Stimulated activated CD4-positive, alpha-beta T cell treated with anti-CD3 and anti-CD28 coated beads, Interleukin-2, amount 100 ng/mL, for 48 hours (primary cell): ENCODE measurements at regions not wholly inside any gene's neighbourhood (a gene's known extent, or its start where the extent isn't known, plus 50 kb on each side); places are given as distances from the start of the nearest gene placed in this dataset.

Experiments
- DNase-seq, 2 donors: peaks; one replicate each; pipeline ENCODE4 v3.0.0-alpha.2; 2020

DNA sequence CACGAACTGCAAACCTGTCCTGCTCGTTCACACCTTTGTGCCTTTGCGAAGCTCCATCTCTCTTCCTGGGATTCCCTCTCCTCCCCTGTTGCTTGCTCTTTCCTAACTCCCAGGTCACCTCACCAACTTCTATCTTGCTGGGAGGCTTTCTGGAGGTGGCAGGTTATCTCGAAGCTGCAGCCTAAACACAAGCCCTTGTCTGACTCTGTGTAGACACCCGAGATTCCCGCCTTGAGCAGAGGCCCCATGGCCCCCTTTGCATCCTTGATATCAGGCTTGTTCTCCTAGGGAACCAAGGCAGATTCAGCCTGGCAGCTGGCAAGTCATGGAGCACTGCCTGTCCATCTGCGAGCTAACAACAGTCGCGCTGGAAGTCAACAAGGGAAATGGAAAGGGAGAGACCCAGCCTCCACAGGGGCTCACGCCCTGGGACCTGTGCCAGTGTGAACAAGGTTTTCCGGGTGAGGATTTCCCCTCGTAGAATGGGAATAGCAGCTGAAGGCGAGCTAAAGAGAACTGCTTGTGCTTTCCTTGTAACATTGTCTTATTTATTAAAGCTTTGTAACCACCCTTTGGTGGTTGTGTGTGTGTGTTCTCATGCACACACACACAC lies 109.5 kb upstream of the JUN start:
- DNase-seq = no peak

DNA sequence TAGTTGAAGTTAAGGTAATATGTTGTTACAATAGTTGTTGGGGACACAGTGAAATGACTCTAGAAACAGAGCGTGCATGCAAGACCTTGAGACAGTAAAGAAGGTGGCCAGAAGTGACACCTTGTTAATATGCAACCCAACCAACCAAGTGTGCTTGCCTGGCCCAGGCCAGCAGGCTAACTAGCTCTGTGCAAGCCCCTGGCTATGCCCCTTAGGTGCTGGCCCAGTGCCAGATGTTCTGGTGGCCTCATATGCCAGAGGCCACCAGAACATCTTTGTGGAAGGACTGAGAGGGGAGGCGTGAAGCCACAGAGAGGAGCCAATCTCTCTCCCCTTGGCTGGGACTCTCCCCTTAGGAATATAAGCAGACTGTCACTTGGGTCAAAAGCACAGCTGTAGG lies 111.2 kb upstream of the JUN start:
- no peak for DNase-seq

DNA sequence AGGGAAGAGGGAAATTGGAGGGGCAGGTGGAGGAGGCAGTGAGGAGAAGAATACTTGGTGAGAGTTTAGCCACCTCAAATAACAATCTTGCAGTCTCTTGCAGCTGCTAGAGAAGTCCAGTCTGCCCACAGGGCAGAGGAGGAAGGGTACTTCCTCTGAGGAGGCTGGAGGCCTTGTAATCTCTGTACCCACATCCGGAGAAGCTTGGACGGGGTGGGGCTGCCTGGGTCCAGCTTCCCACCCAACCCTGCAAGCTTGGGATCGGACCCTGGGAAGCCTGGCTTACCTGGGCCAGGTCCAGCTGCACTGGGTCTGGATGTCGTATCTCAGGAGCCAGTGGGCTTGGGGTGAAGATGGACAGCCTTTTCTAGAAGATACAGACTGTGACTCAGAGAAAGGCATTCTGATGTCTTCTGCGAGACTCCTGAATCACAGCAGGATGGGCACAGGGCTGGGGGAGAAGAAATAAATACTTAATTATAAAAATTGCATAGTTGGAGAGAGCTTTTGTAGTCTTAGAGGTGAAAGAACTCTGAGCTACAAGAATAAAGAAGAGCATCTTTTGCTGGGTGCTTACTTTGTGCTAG lies 111.8 kb upstream of the JUN start:
- no peak for DNase-seq

DNA sequence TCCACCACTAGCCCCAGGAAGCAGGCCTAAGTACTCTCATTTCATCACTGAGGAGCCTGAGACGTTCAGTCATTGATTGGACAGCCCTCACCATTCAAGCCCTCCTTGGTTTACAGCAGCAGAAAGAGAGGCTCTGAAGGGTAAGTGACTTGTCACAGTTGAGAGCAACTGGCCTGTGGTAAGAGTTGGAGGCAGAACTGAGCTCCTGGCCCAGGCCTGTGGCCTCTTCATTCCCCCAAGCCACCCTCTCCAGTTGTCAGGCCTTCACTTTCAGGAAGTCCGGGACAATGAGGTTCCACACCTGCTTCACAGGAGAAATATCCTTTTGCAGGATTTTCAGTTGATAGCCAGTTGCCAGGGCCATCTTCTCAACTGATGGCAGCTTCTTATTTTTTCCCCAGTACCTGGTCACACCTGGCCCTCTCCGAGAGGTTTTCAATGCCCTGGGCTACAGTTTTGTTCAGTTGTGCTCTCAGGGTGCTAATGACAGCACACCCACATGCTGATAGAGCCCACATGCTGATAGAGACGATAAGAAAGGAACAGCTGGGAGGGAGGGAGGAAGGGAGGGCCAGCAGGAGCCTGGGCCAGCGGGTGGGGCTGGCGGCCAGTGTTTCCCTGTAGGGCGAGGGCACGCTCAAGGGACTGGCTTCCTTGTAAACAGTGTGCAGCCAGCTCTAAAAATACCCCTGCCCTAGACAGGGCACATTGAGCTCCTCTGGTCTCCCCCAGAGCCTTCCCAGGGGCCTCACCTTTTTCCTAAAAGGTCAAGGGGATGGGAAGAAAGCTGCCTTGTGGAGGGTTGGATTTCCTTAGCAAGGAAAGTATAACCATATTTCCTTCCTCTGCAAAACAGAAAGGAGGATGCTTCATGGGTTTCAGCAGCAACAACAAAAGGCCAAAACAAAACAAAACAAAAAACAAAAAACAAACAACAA lies 112.7 kb upstream of the JUN start:
- DNase-seq = no peak

DNA sequence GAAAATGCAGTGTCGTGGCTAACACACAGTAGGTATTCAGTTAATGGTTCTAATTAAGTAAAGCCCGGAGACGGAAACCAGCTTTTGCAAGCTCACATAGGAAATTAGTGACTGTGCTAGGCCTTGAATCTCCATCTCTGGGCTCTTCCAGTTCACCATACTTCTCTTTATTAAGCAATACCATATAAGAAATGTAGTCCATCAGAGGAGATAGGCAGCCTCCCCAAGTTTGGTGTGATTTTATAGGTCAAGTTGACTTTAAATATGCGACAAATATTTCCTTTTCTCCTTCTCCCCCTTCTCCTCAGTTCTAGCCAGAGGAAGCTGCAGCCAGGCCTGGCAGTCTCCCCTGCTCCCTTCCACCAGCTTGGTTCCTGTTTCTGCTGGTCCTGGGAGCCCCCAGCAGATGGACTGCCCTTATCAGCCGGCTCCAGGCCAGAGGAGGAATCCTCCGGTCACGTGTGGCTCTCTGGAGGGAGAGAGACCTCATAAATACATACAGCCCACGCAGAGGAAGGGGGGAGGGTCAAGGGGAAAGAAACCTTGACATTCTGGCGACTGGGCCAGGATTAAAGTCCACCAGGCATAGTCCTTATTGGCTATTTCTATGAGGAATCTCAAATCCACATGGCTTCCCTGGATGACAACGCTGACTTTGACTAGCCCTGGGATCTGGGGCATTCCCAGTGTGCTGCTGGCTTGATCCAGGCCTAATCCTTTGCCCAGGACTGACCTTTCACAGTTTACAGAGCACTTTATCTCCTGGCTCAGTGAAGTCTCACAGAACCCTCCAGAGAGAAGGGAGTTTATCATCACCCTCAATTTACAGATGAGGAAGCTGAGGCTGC lies 115.1 kb upstream of the JUN start:
- no peak for DNase-seq

DNA sequence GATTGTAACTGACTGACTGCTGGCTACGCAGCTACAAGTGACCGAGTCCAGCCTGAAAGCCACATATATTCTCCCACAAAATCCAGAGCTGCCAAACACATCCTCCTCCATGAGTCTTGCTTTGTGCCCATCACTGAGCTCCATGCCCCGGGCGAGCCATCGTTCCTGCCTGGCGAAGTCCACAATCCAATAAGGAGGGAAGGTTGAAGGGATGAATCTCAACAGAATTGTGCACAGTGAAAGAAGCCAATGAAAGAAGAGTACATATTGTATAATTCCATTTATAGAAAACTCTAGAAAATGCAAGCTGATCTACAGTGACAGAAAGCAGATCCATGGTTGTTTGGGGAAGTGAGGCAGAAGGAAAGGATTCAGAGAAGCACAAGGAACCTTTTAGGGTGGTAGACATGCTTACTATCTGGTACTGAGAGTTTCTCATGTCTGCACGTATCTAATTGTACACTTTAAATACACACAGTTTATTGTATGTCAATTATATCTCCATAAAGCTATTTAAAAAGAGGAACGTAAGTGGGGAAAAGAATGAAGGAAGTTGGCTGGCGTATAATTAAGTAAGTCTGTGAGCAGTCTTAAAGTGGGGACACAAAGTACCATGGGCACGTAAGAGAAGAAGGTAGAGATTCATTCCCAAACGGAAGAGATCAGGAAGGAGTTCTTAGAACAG lies 115.9 kb upstream of the JUN start:
- DNase-seq = no peak

DNA sequence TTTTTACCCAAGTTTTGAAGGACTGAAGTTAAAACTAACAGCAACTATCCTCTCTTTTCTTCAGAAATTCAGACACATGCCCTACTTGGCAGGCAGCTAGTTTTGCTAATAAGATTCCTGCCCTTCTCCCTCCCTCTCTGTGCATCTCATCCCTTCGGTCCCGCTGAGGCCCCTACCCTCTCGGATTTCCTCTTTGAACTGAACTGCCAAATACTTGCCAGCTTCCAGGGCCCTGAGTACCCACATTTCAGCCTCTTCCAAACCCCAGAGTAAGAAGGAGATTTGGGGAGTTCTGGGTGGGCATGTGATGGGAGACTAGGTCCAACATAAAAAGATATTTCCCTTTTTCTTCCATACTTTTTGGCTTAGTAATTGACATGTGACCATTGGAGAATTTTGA lies 116.5 kb upstream of the JUN start:
- DNase-seq = no peak

DNA sequence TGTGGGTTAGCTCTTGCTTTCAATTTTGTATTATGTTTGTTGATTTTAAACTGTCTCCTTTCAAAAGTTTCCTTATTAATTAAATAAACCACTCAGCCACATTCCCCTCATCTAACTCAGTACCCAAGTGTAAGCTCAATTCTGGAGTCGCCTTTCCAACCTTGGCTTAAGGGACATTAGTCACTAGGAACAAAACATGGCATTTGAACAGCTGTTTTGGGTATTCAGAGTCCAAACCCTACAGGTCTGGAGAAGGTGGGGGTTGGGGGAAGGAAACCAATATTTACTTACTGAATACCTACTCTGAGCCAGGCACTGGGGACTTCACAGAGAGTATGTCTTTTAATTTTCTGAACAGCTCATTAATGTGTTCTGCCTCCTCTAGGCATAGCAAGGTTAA lies 117.2 kb upstream of the JUN start:
- no peak for DNase-seq

DNA sequence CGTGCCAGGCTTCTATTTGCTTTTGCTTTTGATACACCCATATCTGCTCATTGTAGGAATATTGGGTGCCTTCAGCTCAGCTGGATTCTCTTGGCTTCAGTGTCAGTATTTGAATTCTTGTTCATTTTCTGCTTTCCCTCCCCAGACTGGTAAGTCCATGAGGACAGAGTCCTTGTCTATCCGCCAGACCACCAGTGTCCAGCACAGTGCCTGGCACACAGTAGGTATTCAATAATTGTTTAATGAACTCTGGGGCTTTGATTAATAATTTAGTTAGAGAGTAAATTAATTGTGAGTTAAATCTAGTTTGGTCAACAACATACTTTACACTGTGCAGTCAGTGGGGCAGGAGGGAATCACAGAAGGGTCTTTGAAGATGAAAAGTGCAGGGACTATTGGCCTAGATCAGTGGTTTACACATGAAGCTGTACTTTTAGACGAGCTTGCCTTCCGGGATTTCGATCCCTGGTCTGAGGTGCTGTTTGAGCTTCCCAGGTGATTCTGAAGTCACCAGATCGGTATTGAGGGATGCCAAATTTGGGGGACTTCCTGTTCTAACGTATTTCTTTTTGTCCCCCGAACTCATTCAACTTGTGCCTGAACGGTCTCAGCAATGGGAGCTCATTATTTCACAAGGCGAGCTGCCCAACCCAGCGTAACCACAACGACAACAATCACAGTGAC lies 119.1 kb upstream of the JUN start:
- no peak for DNase-seq

DNA sequence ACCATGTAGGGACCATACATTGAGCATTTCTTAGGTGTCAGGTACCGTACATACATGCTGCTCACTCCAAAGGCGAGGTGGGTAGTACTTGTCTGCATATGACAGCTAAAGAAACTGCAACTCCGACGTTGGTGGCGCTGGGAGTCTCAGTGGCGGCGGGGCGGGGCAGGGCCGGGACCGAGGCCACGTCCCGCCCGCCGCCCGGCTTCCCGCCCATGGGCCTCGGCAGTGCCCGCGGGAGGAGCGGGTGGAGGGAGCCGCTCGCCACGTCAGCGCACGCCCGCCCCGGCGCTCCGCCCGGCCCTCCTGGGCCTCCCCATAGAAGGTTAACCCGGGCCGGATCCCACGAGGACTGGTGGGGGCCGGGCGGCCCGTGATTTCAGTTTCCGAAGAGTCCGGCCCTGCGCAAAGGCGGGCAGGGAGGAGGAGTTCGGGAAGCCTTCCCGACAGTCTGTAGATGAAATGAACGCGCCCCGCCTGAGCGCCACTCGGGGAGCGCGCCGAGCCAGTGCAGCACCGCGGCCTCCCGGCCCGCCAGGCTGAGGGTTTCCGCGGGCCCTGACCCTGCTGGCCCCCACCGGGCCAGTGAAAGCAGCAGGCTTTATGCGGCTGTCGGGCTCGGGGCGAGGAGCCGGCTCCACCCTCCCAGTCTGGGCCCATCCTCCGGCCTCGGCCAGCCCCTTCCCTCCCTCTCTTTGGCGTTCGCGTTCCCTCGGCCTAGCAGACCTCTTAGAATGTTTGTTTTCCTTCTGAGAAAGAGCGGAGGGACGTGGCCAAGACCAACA lies 119.9 kb upstream of the JUN start:
- DNase-seq = peak; percentile 77 to 79

DNA sequence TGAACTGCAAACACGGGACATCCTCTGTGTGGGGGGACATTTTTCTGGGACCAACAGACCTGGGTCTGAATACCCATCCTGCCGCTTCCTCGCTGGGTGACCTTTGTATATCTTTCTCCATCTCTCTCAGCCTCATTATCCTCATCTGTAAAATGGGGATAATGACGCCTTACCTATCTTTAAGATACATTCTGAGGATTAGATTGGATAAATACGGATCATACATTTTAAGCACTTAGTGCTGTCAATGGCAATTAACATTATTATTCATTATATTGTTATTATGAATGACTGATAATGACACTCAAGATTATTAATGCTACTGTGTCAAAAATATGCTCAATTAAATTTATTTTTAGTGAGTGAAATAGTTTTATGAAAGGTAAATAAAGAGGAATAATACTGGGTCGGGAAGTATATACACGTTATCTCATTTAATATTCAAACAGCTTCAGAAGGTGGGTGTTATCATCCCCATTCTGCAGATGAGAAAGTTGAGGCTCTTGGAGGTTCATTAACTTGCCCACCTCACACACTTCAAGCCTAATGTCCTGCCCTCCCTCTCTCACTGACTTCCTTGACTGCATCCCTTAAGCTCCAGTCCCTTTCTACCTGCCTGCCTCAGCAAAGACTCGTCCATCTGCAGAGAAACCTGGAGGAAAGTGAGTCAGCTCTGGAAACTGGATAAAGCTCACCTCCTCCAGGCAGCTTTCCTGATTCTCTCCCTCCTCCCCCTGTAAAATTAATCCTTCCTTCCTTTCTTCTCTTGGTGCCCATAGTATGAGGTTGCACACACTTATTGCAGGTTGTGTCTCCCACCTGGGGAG lies 120.7 kb upstream of the JUN start:
- no peak for DNase-seq

DNA sequence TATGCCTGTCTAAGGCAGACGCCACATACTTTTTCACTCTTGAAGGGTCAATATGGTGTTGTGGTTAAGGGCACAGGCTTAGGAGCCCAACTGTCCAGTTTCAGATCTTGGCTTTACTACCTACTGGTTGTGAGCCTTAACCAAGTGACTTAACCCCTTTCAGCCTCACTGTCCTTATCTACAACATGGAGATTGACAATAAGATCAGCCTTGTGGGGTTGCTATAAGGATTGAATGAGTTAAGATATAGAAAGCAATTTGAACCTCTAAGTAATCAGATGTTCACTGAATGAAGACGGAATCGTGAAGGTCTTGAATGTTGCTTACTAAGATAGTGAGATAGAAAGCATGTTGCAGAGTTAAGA lies 121.3 kb upstream of the JUN start:
- no peak for DNase-seq

DNA sequence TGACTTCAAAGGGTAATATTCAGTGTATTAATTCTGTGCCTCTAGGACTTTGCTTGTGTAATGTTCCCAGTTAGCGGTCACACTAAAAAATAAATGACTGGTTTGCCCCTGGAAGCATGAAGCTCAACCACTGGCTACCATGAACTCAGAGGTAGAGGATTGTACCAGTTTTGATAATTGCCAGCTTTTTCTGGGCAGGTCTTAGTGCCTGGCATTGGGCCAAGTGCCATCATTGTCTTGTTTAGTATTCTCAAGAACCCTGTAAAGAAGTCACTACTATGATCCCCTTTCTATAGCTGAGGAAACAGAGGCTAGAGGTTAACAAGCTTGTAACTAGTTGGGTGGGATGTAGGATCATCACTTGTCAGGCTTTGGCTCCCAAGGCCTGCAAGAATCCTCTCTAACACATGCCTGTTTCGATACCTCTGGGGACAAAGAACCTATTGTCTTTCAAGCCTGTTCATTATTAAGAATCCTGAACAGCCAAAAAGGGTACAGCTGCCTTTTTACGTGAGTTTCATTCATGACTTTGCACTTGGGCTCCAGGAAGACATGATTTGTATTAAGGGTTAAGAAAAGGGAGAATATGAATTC lies 121.9 kb upstream of the JUN start:
- no peak for DNase-seq

DNA sequence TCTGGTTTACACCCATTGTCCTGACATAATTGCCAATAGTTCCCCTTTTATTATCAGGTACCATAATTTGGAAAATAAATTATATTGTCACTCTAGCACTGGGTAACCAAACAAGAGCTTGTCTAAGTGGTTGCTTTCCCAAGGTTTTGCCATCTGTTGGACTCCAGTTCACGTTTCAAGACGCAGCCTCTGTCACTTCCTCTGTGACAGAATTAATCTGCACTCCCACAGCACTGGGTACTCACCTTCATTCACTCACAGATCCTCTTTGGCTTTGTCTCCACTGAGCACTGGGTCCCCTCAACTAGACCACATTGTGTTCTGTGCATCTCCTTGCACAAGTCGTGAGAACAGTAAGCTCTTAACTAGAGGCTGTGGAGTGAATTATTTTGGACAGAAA lies 123.6 kb upstream of the JUN start:
- DNase-seq = no peak

DNA sequence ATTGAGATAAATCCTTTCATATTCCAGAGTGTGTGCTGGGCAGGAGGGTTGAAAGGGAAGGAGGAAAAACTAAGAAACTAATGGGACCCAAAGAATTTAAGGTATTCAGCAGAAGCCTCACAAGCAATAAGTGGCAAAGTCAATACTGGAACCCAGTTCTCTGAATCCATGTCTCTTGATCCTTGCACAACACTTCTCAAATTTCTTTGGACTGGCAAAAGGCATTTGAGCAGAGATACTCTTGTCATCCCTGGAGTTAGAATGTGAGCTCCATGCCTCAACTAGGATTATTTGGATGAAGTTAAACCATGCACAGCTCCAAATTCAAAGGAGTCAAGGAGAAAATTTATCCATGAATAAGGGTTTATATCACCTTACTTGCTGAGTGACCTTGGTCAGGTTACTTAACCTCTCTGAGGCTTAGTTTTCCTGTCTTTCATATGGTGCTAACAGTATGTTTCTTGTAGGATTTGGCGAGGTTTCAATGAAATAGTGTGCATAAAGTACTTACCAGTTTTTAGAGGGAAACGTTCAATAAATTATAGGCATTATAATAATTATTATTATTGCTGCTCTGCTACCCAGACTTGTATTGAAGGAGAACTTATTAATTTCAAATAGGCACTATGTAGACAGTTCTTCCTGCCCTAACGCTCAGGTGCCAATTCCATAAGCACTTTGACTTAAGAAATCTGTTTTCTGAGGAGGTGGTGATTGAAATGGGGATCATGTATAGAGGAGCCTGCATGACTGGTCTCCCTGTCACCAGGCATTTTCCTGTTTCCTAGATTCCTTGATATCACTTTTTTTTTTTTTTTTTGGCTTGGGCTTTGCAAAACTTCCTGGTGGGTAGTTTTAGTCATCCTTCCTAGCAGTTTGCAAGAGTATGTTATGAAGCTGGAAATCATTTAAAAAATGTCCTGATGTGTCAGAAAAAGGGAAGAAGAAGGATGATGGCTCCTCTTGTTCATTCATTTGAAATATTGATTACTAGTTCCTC lies 125.0 kb upstream of the JUN start:
- DNase-seq = no peak

DNA sequence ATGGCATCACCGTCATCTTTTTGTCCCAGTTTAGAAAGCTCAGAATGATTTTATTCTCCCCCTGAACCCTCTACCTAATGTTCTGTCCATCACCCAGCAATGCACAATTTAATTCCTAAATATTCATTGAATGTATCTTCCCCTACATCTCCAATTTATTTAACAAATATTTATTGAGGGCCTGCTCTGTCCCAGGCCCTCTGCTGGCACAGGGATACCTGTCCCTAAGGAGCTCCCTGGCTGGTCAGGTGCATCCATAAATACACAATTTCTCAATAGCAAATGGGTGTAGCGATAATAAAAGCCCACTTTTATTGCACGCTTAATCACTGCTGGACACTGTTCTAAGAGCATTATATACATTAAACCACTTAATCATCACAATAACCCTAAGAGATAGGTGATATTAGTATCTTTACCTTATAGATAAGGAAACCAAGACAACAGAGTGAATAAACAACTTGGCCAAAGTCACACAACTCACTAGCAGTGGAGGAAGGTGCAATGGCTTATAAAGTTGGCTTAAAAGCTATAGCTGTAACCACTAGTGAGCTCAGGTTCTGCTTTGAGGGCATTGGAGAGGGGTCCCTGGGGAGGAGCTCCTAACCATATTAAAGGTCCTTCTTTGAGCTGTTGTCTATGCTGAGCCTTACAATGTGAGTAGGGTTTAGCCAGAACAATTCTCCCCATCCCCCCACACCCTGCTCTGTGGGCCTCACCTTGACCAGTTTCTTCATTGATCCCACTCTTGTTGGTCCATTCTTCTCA lies 126.3 kb upstream of the JUN start:
- DNase-seq = no peak

DNA sequence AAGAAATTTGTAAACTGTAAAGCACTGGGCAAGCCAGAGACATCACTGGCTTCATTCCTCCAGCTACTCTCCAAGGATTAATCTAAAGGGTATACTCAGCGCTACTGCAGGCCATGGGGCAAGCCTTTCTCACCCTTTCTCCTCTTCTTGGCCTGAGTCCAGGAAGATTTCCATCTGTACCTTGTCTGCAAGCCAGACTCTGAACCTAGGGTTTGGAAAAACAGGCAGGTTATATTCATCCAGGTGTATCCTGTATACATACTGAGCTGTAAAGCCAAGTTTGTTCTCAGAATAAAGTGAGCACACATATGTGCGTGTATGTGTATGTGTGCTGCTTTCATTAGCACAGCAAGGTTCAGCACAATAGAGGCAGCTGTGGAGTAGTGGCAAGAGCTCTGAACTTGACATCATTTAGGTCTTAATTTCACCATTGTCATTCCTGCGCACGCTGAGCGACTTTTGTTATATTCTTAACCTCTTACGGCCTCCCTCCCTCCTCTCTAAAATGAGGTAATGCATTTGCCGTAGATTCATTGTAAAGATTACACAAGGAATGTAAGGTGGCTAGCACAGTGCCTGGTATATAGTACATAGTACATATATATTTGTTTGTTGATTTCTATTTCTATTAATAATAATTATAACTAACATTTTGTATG lies 128.1 kb upstream of the JUN start:
- no peak for DNase-seq
